Testis (tissue), 2 donors: ENCODE measurements at regions not wholly inside any gene's neighbourhood (a gene's known extent, or its start where the extent isn't known, plus 50 kb on each side); places are given as distances from the start of the nearest gene placed in this dataset.

Experiments used
- DNase-seq: peaks from one replicate; pipeline ENCODE4 v3.0.0-alpha.2; 2019
- H3K27ac ChIP-seq, 2 donors: fragments of 200-600 bp; sonication (generic); one replicate each; pipeline ENCODE4 v1.5.1; 2019
- H3K27me3 ChIP-seq: fragments of 200-600 bp; sonication (generic); one replicate; pipeline ENCODE4 v1.5.1; 2019
- H3K36me3 ChIP-seq: fragments of 200-600 bp; sonication (generic); one replicate; pipeline ENCODE4 v1.5.1; 2017; ENCODE audit warnings: low read depth; ENCODE audit errors: missing control alignments
- H3K4me1 ChIP-seq: fragments of 200-600 bp; sonication (generic); one replicate; pipeline ENCODE4 v1.5.1; 2019
- H3K4me3 ChIP-seq, 2 donors: fragments of 200-600 bp; sonication (generic); one replicate each; pipeline ENCODE4 v1.5.1; 2017 to 2019
- H3K9me3 ChIP-seq: fragments of 200-600 bp; sonication (generic); one replicate; pipeline ENCODE4 v1.5.1; 2017
- POLR2A ChIP-seq: fragments of 450-650 bp; IDR thresholded peaks from one replicate; pipeline ENCODE4 v1.6.1; 2017; ENCODE audit warnings: antibody characterized with exemption, mild to moderate bottlenecking, moderate library complexity
- WGBS, 2 donors: methylation state at CpG; one replicate each; pipeline ENCODE4 v1.1.5; 2018; 5-methylcytosine and 5-hydroxymethylcytosine counted together
- intact Hi-C: fragments of 100-400 bp; cut with DNase I; formaldehyde crosslinking; loops from one replicate; pipeline ENCODE4 v1.15.1; 2023; ENCODE audit warnings: low total_unique reads
- TF ChIP-seq, protein P1 (sequence below), 3 experiments: fragments of 450-650 bp in 2 of 3; fragments of 200-600 bp in 1 of 3; sonication (generic) in 1 of 3; IDR thresholded peaks; one replicate each; pipeline ENCODE4 v1.5.1; 2016 to 2019; ENCODE audit warnings: antibody characterized with exemption in 3 of 3, mild to moderate bottlenecking in 2 of 3, moderate library complexity in 1 of 3

DNA sequence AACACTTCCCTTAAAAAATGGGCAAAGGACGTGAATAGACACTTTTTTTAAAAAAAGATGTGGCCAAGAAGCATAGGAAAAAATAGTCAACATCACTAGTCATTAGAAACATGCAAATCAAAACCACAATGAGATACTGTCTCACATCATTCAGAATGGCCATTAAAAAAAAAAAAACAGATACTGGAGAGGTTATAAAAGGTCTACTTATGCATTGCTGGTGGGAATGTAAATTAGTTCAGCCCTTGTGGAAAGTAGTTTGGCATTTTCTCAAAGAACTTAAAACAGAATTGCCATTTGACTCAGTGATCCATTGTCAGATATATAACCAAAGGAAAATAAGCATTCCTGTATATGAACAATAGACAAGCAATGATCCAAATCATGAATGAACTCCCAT, 352.8 kb upstream of the EPHA5 start:
- no peaks in the 10 kb centered on the region for H3K4me1 ChIP-seq
- no peaks in the 10 kb centered on the region for H3K27me3 ChIP-seq
- no peaks in the 10 kb centered on the region for H3K36me3 ChIP-seq
- no peak for DNase-seq
- intact Hi-C loops, result no loop called here
- no peak overlapping the region for H3K27ac ChIP-seq
- no peak overlapping the region for H3K4me3 ChIP-seq
- 64 to 77% methylated on average over 1 of the region's 1 CpG for WGBS, 2 donors
- no peaks in the 10 kb centered on the region for H3K9me3 ChIP-seq
- TF ChIP-seq POLR2A, result no peak
- TF ChIP-seq, protein P1, sequence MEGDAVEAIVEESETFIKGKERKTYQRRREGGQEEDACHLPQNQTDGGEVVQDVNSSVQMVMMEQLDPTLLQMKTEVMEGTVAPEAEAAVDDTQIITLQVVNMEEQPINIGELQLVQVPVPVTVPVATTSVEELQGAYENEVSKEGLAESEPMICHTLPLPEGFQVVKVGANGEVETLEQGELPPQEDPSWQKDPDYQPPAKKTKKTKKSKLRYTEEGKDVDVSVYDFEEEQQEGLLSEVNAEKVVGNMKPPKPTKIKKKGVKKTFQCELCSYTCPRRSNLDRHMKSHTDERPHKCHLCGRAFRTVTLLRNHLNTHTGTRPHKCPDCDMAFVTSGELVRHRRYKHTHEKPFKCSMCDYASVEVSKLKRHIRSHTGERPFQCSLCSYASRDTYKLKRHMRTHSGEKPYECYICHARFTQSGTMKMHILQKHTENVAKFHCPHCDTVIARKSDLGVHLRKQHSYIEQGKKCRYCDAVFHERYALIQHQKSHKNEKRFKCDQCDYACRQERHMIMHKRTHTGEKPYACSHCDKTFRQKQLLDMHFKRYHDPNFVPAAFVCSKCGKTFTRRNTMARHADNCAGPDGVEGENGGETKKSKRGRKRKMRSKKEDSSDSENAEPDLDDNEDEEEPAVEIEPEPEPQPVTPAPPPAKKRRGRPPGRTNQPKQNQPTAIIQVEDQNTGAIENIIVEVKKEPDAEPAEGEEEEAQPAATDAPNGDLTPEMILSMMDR (IDR thresholded peaks at IDR 0.05), result no peak

DNA sequence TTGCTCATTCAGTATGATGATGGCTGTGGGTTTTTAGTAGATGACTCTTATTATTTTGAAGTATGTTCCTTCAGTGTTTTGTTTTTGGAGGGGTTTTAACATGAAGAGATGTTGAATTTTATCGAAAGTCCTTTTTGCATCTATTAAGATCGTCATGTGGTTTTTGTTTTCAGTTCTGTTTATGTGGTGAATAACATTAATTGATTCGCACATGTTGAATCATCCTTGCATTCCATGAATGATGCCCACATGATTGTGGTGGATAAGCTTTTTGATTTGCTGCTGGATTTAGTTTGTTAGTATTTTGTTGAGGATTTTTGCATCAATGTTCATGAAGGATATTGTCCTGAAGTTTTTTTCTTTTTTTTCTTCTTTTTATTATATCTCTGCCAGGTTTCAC, 347.4 kb upstream of the EPHA5 start:
- WGBS, 2 donors, result 91 to 94% methylated on average over 3 of the region's 3 CpGs

DNA sequence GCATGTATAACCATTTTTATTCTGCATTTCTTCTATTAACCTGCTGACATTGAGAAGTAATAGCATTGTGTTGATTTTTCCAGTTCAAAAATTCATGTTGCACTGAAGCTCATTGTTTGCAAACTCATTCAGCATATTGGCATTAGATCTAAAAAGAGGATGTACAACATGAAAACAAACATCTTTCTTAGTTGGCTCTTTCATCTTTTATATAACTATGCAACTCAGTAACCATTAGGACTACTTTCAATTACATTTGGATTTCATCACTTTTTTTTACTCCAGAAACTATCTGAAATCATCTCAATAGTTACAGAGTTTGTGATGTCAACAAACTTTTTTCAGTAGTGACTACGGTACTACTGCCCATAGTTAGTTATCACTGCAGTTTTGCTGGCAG, 346.0 kb upstream of the EPHA5 start:
- Histone ChIP-seq H3K36me3 (no peaks in the 10 kb centered on the region), H3K4me1 (no peaks in the 10 kb centered on the region), H3K9me3 (no peaks in the 10 kb centered on the region), H3K4me3 (no peak overlapping the region), H3K27ac (no peak overlapping the region), H3K27me3 (no peaks in the 10 kb centered on the region)
- TF ChIP-seq, protein P1 (IDR thresholded peaks at IDR 0.05), result no peak
- TF ChIP-seq POLR2A, result no peak
- DNase-seq, result no peak
- 67 to 68% methylated on average over 1 of the region's 1 CpG for WGBS, 2 donors
- intact Hi-C loops, result no loop called here

More for the DNA sequence above, 347.4 kb upstream of the EPHA5 start:
- H3K27ac ChIP-seq, result no peak overlapping the region
- H3K4me1 ChIP-seq, result no peaks in the 10 kb centered on the region
- H3K36me3 ChIP-seq, result no peaks in the 10 kb centered on the region
- no peak overlapping the region for H3K4me3 ChIP-seq
- no peaks in the 10 kb centered on the region for H3K9me3 ChIP-seq
- no peaks in the 10 kb centered on the region for H3K27me3 ChIP-seq
- intact Hi-C loops, result no loop called here
- DNase-seq, result no peak
- TF ChIP-seq POLR2A, result no peak
- TF ChIP-seq, protein P1 (IDR thresholded peaks at IDR 0.05), result no peak

DNA sequence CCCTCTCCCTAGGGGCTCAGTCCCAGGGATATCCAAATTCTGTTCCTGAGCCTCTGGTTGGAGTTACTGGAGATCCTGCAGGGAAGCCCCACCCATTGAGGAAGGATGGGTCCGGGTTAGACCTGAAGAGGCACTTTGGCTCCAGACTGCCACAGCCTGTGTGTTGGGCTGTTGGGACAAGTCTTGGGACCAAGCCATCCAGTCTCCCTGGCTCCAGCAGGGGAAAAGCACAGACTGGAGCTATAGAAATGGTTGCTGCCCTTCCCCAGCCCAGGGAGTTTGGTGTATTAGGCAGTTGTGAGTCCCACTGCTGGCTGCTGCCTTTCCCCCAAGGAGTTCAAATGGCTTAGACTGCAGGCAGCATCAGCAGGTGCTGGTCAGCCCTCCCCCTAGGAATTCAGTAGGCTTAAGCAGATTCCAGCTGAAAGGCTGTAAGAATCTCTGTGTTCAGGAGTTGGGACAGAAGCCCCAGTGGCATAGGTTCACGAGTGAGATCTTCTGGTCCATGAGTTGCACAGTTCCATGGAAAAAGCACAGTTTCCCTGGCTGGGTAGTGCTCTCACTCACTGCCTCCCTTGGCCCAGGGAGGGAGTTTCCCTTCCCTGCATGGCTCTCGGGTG, 344.0 kb upstream of the EPHA5 start:
- Histone ChIP-seq H3K9me3 (no peaks in the 10 kb centered on the region), H3K27ac (no peak overlapping the region), H3K4me3 (no peak overlapping the region), H3K27me3 (no peaks in the 10 kb centered on the region), H3K4me1 (no peaks in the 10 kb centered on the region), H3K36me3 (no peaks in the 10 kb centered on the region)
- no peak for DNase-seq
- no peak for TF ChIP-seq POLR2A
- TF ChIP-seq, protein P1 (IDR thresholded peaks at IDR 0.05), result no peak
- intact Hi-C loops, result no loop called here
- 29 to 61% methylated on average over 2 to 3 of the region's 3 CpGs for WGBS, 2 donors

DNA sequence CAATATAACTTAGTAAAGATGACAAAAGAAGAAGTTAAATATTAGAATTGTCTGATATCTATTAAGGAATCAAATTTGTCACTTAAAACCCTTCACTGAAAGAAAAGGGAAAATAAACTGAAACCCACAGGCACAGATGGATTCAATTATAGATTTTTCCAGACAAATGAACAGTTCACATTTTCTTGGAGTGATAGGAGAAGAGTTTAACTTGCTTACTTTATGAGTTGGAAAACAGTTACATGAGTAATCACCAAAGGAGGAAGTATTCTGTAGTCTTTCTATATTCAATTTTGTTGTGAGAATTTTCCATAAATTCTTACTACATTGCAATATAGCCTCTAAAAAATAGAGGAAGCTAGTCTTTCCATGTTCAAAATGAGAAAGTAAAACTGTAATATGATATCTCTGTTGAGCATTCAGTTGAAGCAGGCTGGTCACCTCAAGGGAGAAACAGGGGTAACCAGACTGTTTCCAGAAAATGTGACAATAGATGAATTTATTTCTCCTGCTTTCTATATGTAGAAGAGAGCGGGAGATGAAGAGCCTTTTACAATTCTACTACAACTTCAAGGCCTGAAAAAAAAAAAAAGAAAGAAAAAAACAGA, 330.3 kb upstream of the EPHA5 start:
- no peaks in the 10 kb centered on the region for H3K4me1 ChIP-seq
- 31 to 88% methylated on average over 1 of the region's 1 CpG for WGBS, 2 donors
- H3K9me3 ChIP-seq, result no peaks in the 10 kb centered on the region
- TF ChIP-seq, protein P1 (IDR thresholded peaks at IDR 0.05), result no peak
- TF ChIP-seq POLR2A, result no peak
- no peak overlapping the region for H3K4me3 ChIP-seq
- H3K27ac ChIP-seq, result no peak overlapping the region
- DNase-seq, result no peak
- H3K27me3 ChIP-seq, result no peaks in the 10 kb centered on the region
- H3K36me3 ChIP-seq, result no peaks in the 10 kb centered on the region
- intact Hi-C loops, result no loop called here
